ENCODE measurements at regions not wholly inside any gene's neighbourhood (a gene's known extent, or its start where the extent isn't known, plus 50 kb on each side); places are given as distances from the start of the nearest gene placed in this dataset.
A peak's percentile ranks its signal among the peaks of the same experiment; 100 is the strongest.
"Not testable (repeated sequence)": the region's sequence is repeated elsewhere in the genome, so short reads cannot be mapped to it uniquely, and the experiment has no call there.

DNA sequence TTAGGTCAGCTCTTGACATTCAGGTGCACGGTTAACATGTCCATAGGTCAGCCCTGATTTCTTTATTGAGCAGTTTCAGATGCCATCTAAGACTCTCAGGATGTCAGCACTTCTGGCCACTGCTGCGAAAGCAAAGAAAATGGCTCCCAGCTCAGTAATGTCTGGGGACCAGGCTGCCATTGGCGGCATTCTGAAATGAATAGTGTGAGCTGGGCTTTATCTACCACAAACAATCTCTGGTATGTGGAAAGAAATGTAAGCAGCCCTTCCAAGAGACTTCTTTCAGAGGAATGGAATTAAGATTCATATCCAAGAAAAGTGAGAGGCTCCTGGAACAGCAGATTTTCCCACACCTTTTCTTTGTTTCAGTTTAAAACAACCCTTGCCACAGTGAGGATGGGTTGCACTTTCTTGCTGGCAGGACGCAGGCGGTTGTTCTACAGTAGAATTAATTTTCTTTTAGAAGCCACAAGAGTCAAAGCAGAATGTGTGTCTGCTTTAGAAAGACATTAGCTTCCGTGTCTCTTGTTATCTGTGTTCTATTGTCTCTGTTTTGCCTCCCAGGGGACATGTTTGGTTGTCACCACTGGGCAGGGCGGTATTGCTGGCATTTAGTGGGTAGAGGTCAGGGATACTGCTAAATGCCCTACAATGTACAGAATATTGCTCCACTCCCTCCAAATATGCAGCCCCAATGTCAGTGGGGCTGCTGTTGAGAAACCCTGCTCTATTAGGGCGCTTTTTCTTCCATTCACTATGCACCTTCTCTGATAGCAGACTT, 149.9 kb upstream of the ANKH start:
- no peak for DNase-seq (ENCODE audit: low read depth, low spot score)

GRCh38 chr5:15020736-15021135, 149.2 kb upstream of the ANKH start:
- DNase-seq (ENCODE audit: low read depth, low spot score): no peak

- no peak for DNase-seq (ENCODE audit: low read depth, low spot score)
Observed at GRCh38 chr5:15014809-15015208, 143.2 kb upstream of the ANKH start.

GRCh38 chr5:15013654-15014463, 142.3 kb upstream of the ANKH start:
- peak; percentile 33 for DNase-seq (ENCODE audit: low read depth, low spot score)

DNA sequence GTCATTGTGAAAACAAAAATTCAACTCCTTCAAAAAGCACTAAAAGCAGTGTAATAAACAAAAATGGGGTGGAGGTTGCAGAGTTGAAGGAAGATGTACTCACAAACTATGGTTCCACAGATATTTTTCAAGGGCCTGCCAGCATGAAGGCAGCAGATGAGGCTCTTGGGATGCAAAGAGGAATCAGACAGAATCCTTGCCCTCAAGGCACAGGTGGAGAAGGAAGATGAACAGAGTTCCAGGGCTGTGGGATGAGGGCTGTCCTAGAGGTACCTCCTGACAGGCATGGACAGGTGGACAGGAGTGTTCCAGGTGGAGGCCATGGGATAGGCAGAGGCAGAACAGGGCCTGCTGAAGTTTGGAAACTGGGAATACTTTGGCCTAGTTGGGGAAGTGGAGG, 140.5 kb upstream of the ANKH start:
- no peak for DNase-seq (ENCODE audit: low read depth, low spot score)

- no peak for DNase-seq (ENCODE audit: low read depth, low spot score)
Observed at GRCh38 chr5:15010936-15011335, 139.4 kb upstream of the ANKH start.

DNA sequence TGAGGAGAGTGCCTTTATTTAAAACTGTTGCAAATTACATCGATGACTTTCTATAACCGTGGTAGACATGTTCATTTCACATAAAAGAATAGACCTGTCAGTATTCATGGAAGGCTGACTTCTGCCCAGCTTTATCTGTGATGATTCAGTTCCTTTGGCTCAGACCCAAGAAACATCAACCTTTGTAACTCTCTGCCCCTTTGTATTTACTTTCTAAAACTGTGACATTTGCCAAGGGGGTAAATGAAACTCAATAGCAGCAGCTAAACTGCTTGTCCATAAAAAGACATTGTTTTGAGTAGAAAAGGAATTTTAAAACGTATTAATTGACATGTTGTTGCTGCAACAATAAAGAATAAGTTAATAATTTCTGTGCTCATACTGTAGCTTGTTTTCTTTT, 137.8 kb upstream of the ANKH start:
- no peak for DNase-seq (ENCODE audit: low read depth, low spot score)

- no peak for DNase-seq (ENCODE audit: low read depth, low spot score)
Observed at GRCh38 chr5:15008921-15009320, 137.3 kb upstream of the ANKH start.

DNA sequence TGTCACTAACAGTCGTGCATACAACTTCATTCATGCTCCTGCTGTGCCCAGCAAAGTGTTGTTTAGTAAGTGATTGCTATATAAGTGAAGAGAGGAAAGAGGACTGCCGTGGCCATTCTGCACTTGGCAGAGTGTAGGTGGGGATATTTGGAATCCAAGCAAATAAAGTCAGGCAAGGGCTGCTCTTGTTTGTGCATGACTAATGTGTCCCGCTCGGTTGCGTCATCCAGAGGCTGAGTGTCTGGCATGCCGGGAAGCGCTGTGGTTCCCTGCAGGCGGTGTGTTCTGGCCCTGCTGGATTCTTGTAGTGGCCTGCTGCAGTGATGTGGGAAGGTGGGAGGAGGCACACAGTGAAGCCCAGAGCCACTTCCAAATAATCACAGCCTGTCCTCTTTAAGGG, 136.9 kb upstream of the ANKH start:
- no peak for DNase-seq (ENCODE audit: low read depth, low spot score)

DNA sequence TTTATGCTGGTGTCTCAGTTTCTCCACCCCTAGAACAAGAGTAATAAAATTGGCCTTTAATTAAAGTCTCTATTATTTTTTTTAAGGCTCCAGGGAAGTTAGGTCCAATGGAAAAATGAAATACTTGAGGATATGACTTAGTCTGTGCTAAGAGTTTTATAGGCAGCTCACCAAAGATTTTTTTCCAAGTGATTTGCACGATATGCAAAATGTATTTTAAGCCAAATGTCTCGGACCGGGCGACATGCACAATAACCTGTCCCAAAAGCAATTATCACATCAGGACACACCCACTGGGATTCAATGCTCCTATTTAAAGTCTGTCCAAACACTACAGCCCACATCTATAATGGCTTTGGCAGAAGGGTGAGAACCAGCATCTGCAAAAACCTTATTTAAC, 136.1 kb upstream of the ANKH start:
- no peak for DNase-seq (ENCODE audit: low read depth, low spot score)

DNA sequence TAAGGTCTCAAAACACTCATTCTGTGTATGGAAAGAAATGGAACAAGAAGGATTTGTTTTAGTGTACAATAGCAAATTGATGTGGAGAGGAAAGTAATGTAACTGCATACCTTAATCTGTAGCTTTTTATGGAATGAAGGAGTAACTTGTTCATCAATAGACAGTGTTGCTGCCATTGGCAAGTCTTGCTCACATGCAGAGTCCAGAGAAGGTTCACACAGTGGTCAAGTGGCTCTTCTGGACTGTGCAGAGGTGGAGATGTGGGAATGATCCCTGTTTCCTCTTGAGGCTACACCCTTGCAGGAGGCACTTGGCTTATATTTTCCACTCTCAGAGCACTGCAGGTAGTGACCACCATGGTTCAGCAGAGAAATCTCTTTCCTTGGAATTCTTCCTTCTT, 132.9 kb upstream of the ANKH start:
- no peak for DNase-seq (ENCODE audit: low read depth, low spot score)

DNA sequence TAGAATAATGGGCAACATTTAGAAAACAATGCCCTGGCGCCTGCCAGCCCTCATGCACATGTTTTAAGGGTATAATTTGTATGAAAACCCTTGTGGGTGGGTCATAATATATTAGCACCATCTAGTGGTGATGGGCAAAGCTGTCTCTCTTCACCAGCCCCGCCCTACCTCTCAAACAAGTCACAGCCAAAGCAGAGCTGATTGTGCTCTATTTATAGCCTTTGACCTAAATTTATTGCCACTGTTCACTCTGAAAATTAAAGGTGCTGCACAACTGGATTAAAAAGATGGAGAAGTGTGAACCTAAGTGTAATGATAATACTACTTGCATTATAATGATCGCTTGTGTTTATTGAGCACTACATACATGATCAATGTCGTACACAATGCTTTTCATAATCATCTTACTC, 131.9 kb upstream of the ANKH start:
- DNase-seq (ENCODE audit: low read depth, low spot score): no peak

DNA sequence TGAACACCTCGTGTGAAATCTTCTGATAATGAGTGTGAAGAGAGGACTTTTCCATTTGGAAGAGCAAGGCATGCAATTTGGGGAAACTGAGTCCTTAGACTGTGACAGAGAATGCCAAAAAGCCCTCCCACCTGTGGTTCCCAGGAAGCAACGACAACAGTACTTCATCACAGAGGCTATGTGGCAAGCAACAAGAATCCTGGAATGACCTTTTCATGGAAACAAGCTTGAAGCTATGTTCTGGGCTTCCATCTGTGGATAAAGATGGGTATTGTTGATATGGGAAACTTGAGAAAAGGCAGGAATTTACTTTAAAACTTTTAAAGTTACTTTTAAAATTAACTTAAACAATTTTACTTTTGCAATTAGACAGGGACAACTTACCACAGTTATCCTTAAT, 131.2 kb upstream of the ANKH start:
- DNase-seq (ENCODE audit: low read depth, low spot score): no peak

GRCh38 chr5:15002173-15002572, 130.6 kb upstream of the ANKH start:
- DNase-seq (ENCODE audit: low read depth, low spot score): no peak

DNA sequence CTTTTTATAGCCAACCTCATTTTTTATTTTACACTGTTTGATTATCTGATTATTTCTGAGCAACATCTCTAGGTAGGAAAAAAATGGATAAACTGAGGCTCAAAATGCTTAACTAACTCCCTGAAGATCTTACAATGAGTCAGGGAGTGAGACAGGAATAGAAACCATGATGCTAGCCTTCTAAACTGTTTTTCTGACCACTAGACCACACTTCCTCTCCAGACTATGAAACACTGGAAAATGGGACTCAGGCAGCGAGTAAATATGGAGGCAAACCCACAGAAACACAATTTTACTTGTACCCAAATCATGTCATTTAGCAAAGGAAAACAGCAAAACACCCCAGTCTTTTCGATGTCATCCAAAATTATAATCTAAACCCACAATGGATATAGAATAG, 129.9 kb upstream of the ANKH start:
- no peak for DNase-seq (ENCODE audit: low read depth, low spot score)

DNA sequence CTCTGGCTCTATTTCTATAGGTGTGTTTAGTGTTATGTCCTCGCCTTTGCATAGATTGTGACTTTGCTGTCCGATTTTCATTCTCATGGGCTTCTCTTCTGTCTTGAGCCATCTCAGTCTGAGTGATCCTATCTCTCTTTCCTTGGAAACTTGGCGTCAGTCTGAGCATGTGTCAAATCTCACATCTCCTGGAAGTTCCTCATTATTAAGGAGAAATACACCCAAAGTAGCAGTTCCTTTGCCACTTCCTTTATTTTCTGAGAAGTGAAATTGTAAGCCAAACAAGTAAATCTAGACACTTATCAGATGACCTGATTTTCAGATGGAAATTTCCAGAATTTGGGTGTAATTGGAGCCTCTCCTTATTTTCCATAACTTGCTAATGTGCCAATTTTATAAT, 126.9 kb upstream of the ANKH start:
- no peak for DNase-seq (ENCODE audit: low read depth, low spot score)

- DNase-seq (ENCODE audit: low read depth, low spot score): no peak
Observed at GRCh38 chr5:14996997-14997396, 125.4 kb upstream of the ANKH start.

GRCh38 chr5:14995229-14995628, 123.7 kb upstream of the ANKH start:
- DNase-seq (ENCODE audit: low read depth, low spot score): no peak

- not testable (repeated sequence) for DNase-seq (ENCODE audit: low read depth, low spot score)
Observed at GRCh38 chr5:14993459-14994133, 122.0 kb upstream of the ANKH start.

DNA sequence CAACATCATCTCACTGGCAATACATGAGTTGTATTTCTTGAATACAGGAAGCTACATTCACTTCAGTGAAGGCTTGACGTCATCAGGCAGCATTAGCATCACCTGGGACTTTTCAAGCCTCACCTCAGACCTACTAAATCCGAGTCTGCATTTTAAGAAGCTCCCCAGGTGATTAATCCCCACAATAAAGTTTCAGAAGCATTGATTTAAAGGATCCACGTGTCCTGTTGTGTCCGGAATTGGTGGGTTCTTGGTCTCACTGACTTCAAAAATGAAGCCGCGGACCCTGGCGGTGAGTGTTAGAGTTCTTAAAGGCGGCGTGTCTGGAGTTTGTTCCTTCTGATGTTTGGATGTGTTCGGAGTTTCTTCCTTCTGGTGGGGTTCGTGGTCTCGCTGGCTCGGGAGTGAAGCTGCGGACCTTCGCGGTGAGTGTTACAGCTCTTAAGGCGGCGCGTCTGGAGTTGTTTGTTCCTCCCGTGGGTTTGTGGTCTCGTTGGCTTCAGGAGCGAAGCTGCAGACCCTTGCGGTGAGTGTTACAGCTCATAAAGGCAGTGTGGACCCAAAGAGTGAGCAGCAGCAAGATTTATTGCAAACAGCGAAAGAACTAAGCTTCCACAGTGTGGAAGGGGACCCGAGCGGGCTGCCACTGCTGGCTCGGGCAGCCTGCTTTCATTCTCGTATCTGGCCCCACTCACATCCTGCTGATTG, 121.3 kb upstream of the ANKH start:
- DNase-seq (ENCODE audit: low read depth, low spot score): not testable (repeated sequence)

- no peak for DNase-seq (ENCODE audit: low read depth, low spot score)
Observed at GRCh38 chr5:14988223-14988622, 116.6 kb upstream of the ANKH start.

- no peak for DNase-seq (ENCODE audit: low read depth, low spot score)
Observed at GRCh38 chr5:14986413-14986812, 114.8 kb upstream of the ANKH start.

Data from iPS DF 19.7 (cell line).